ENCODE measurements at regions not wholly inside any gene's neighbourhood (a gene's known extent, or its start where the extent isn't known, plus 50 kb on each side); places are given as distances from the start of the nearest gene placed in this dataset.
"Not testable (repeated sequence)": the region's sequence is repeated elsewhere in the genome, so short reads cannot be mapped to it uniquely, and the experiment has no call there.

- no peak for DNase-seq
Observed at GRCh38 chr10:42351745-42352144, 286.6 kb downstream of the ZNF33B start.

- not testable (repeated sequence) for DNase-seq
Observed at GRCh38 chr10:42336593-42337337, 301.6 kb downstream of the ZNF33B start.

- DNase-seq, result not testable (repeated sequence)
Observed at GRCh38 chr10:42335653-42336296, 302.6 kb downstream of the ZNF33B start.

- no peak for DNase-seq
Observed at GRCh38 chr10:42304341-42304740, 334.0 kb downstream of the ZNF33B start.

GRCh38 chr10:42281896-42282295 lies 356.5 kb downstream of the ZNF33B start:
- not testable (repeated sequence) for DNase-seq

GRCh38 chr10:42269788-42270187 lies 368.6 kb downstream of the ZNF33B start:
- DNase-seq, result not testable (repeated sequence)

- not testable (repeated sequence) for DNase-seq
Observed at GRCh38 chr10:42263259-42263658, 375.1 kb downstream of the ZNF33B start.

- DNase-seq, result not testable (repeated sequence)
Observed at GRCh38 chr10:42243002-42243401, 395.4 kb downstream of the ZNF33B start.

GRCh38 chr10:42242135-42242805 lies 396.1 kb downstream of the ZNF33B start:
- DNase-seq, result no peak

GRCh38 chr10:42236401-42236800 lies 402.0 kb downstream of the ZNF33B start:
- DNase-seq, result not testable (repeated sequence)

GRCh38 chr10:42235736-42236135 lies 402.6 kb downstream of the ZNF33B start:
- not testable (repeated sequence) for DNase-seq

GRCh38 chr10:42235241-42235640 lies 403.1 kb downstream of the ZNF33B start:
- DNase-seq, result not testable (repeated sequence)

GRCh38 chr10:42234506-42234905 lies 403.9 kb downstream of the ZNF33B start:
- not testable (repeated sequence) for DNase-seq

GRCh38 chr10:42233461-42234206 lies 404.7 kb downstream of the ZNF33B start:
- DNase-seq, result not testable (repeated sequence)

- not testable (repeated sequence) for DNase-seq
Observed at GRCh38 chr10:42232955-42233354, 405.4 kb downstream of the ZNF33B start.

- DNase-seq, result not testable (repeated sequence)
Observed at GRCh38 chr10:42230812-42231211, 407.6 kb downstream of the ZNF33B start.

- not testable (repeated sequence) for DNase-seq
Observed at GRCh38 chr10:42230115-42230514, 408.3 kb downstream of the ZNF33B start.

GRCh38 chr10:42227859-42228258 lies 410.5 kb downstream of the ZNF33B start:
- DNase-seq, result not testable (repeated sequence)

- not testable (repeated sequence) for DNase-seq
Observed at GRCh38 chr10:42193588-42193987, 444.8 kb downstream of the ZNF33B start.

GRCh38 chr10:42192450-42192849 lies 445.9 kb downstream of the ZNF33B start:
- not testable (repeated sequence) for DNase-seq

- DNase-seq, result not testable (repeated sequence)
Observed at GRCh38 chr10:42187501-42188195, 450.7 kb downstream of the ZNF33B start.
